ENCODE measurements at regions not wholly inside any gene's neighbourhood (a gene's known extent, or its start where the extent isn't known, plus 50 kb on each side); places are given as distances from the start of the nearest gene placed in this dataset.

DNA sequence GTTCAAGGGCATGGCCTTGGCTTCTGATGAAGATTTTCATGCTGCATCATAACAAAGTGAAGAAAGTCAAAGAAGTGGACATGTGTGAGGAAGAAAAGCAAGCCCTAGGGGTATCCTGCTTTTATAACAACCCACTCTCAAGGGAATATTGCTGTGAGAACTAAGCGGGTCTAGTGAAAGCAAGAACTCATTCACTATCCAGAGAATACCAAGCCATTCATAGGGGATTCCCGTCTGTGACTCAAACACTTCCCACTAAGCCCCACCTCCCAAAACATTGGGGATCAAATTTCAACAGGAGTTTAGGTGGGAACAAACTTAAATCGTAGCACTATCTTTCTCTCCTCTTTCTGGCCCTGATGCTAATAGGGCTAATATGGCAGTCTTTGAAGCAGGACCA is 98.5 kb upstream of the CTTNBP2NL start:
- no peak for TF ChIP-seq CTCF (conservative IDR thresholded peaks at IDR 0.05; ENCODE audit: low read depth in 2 of 2)
- no peak for TF ChIP-seq EZH2phosphoT487 (IDR thresholded peaks at IDR 0.05; ENCODE audit: unreplicated experiment)
- no peak for TF ChIP-seq EZH2 (IDR thresholded peaks at IDR 0.05; ENCODE audit: low read depth, unreplicated experiment)
- no peak for TF ChIP-seq REST (IDR thresholded peaks at IDR 0.05; ENCODE audit: unreplicated experiment)
- TF ChIP-seq POLR2AphosphoS5 (IDR thresholded peaks at IDR 0.05; ENCODE audit: low read depth), result no peak
- TF ChIP-seq, protein P1, sequence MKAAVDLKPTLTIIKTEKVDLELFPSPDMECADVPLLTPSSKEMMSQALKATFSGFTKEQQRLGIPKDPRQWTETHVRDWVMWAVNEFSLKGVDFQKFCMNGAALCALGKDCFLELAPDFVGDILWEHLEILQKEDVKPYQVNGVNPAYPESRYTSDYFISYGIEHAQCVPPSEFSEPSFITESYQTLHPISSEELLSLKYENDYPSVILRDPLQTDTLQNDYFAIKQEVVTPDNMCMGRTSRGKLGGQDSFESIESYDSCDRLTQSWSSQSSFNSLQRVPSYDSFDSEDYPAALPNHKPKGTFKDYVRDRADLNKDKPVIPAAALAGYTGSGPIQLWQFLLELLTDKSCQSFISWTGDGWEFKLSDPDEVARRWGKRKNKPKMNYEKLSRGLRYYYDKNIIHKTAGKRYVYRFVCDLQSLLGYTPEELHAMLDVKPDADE (IDR thresholded peaks at IDR 0.05), result no peak
- no peak for TF ChIP-seq JUNB (IDR thresholded peaks at IDR 0.05; ENCODE audit: unreplicated experiment)
- TF ChIP-seq CREB1 (CRISPR knock-in tag; IDR thresholded peaks at IDR 0.05; ENCODE audit: low read depth), result no peak
- TF ChIP-seq STAT1 (IDR thresholded peaks at IDR 0.05; ENCODE audit: unreplicated experiment), result no peak
